ENCODE measurements at regions not wholly inside any gene's neighbourhood (a gene's known extent, or its start where the extent isn't known, plus 50 kb on each side); places are given as distances from the start of the nearest gene placed in this dataset.

GRCh38 chr1:43015269-43015668, 56.6 kb upstream of the SLC2A1 start:
- TF ChIP-seq ZNF180 (CRISPR knock-in tag; IDR thresholded peaks at IDR 0.05; ENCODE audit: borderline replicate concordance, low read depth) (no peak), ZNF124 (CRISPR knock-in tag; IDR thresholded peaks at IDR 0.05) (no peak)

Measured in HepG2 (cell line).